HepG2 (cell line): ENCODE measurements at regions not wholly inside any gene's neighbourhood (a gene's known extent, or its start where the extent isn't known, plus 50 kb on each side); places are given as distances from the start of the nearest gene placed in this dataset.

ENCODE experiments used
- CSRNP2 ChIP-seq: sonication (generic); formaldehyde crosslinking; conservative IDR thresholded peaks from 2 replicates; pipeline ENCODE4 v1.8.0; 2022; ENCODE audit warnings: low read depth, missing genetic modification reagents
- CTCF ChIP-seq: sonication (generic); formaldehyde crosslinking; IDR thresholded peaks from 2 replicates; pipeline ENCODE4 v1.5.0; 2020; ENCODE audit warnings: mild to moderate bottlenecking, missing genetic modification reagents, moderate library complexity
- FOXJ3 ChIP-seq: sonication (generic); formaldehyde crosslinking; IDR thresholded peaks from 2 replicates; pipeline ENCODE4 v1.4.0; 2020; ENCODE audit warnings: missing genetic modification reagents, mild to moderate bottlenecking, borderline replicate concordance
- HDAC1 ChIP-seq: sonication (generic); formaldehyde crosslinking; IDR thresholded peaks from 2 replicates; pipeline ENCODE4 v1.5.1; 2020; ENCODE audit warnings: mild to moderate bottlenecking, missing genetic modification reagents
- HDAC6 ChIP-seq: fragments of 200-600 bp; sonication (generic); IDR thresholded peaks from 2 replicates; pipeline ENCODE4 v1.7.0; 2017; ENCODE audit warnings: mild to moderate bottlenecking, antibody characterized with exemption, low read length, low read depth
- HNRNPK ChIP-seq: fragments of 200-400 bp; formaldehyde crosslinking; IDR thresholded peaks from 2 replicates; pipeline ENCODE4 v1.6.1; 2018; ENCODE audit warnings: low read length, low read depth, moderate library complexity, mild to moderate bottlenecking; ENCODE audit not compliant: poor library complexity, severe bottlenecking
- NFE2L2 ChIP-seq: fragments of 150-350 bp; IDR thresholded peaks from 2 replicates; pipeline ENCODE4 v1.6.1; 2014; ENCODE audit warnings: low read length
- NFYB ChIP-seq: sonication (generic); formaldehyde crosslinking; IDR thresholded peaks from 2 replicates; pipeline ENCODE4 v1.4.0; 2020; ENCODE audit warnings: missing genetic modification reagents
- PBX2 ChIP-seq: IDR thresholded peaks from 2 replicates; pipeline ENCODE4 v1.6.1; 2016; ENCODE audit warnings: control low read depth
- PITX1 ChIP-seq: sonication (generic); formaldehyde crosslinking; IDR thresholded peaks from 2 replicates; pipeline ENCODE4 v1.5.1; 2020; ENCODE audit warnings: mild to moderate bottlenecking, missing genetic modification reagents
- REST ChIP-seq, 2 experiments: IDR thresholded peaks; 2 replicates each; pipeline ENCODE4 v1.6.1; 2011 to 2012; ENCODE audit warnings: low read length in 2 of 2, borderline replicate concordance in 1 of 2, low read depth in 1 of 2, mild to moderate bottlenecking in 1 of 2, moderate library complexity in 1 of 2
- THAP9 ChIP-seq: sonication (generic); formaldehyde crosslinking; IDR thresholded peaks from 2 replicates; pipeline ENCODE4; 2020; ENCODE audit warnings: missing genetic modification reagents, mild to moderate bottlenecking, borderline replicate concordance
- ZBTB40 ChIP-seq, 2 experiments: fragments of 450-650 bp in 1 of 2; sonication (generic) in 1 of 2; formaldehyde crosslinking in 1 of 2; IDR thresholded peaks; 2 replicates each; pipeline versions ENCODE4 v1.6.1 to v1.8.0; 2016 to 2022; ENCODE audit warnings: antibody characterized with exemption in 1 of 2, mild to moderate bottlenecking in 1 of 2, missing genetic modification reagents in 1 of 2
- ZBTB8A ChIP-seq: sonication (generic); formaldehyde crosslinking; IDR thresholded peaks from 2 replicates; pipeline ENCODE4 v1.4.0; 2020; ENCODE audit warnings: mild to moderate bottlenecking, low read depth, missing genetic modification reagents, borderline replicate concordance

- TF ChIP-seq CTCF (no peak), HDAC6 (no peak), PITX1 (no peak), NFYB (CRISPR knock-in tag) (no peak), THAP9 (CRISPR knock-in tag) (no peak), PBX2 (CRISPR knock-in tag) (no peak), CSRNP2 (CRISPR knock-in tag) (no peak), NFE2L2 (no peak), FOXJ3 (CRISPR knock-in tag) (no peak), ZBTB40 (IDR thresholded peaks at IDR 0.05) (no peak), ZBTB40 (CRISPR knock-in tag; IDR thresholded peaks at IDR 0.05) (no peak), HDAC1 (no peak), REST (IDR thresholded peaks at IDR 0.05; ENCODE audit: borderline replicate concordance in 1 of 2, low read depth in 1 of 2, low read length in 2 of 2) (no peak), ZBTB8A (CRISPR knock-in tag) (no peak), HNRNPK (no peak)
Measured at GRCh38 chr18:27528925-27529521, 343.9 kb upstream of the CHST9 start.
